ENCODE measurements at regions not wholly inside any gene's neighbourhood (a gene's known extent, or its start where the extent isn't known, plus 50 kb on each side); places are given as distances from the start of the nearest gene placed in this dataset.

- no peak for DNase-seq (ENCODE audit: extremely low spot score, insufficient read length, low read depth)
- FAIRE-seq = no peak
Observed at GRCh38 chr4:146998157-146998556, 52.5 kb upstream of the TTC29 start.

DNA sequence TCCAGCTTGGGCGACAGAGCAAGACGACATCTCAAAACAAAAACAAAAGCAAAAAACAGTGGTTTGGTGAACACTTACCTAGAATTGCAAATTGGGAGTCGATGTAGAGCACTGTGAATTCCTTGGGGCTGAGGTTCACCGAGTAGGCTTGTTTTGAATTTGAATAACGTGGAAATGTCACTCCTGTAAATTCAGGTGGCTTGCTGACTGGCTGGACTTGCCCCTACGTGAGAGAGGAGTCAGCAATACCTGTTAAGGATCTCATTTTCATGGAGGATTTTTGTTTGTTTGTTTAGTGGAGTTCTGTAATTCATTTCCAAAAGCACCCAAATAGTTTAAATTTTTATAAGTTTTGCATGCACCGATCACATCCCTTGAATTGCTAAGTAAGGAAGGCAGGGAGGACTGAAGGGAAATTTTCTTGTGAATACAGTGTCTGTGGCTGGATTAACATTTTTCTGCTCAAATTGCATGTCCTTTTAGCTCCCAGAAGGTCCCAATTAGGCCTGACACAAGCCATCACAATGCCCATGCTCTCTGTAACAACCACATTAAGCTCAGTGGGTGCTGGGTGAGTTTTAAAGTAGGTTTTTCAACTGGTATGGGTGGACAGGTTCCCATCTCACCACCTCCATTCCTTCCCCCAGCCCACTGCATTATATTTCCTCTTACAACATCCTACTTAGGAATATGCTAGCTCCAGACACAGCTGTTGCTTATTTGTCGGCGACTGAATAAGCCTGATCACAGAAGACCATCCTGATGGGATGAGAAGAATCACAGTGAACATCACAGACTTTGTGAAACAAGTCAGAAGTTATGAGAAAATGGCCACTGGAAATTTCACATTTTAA, 58.5 kb upstream of the TTC29 start:
- no peak for DNase-seq (ENCODE audit: extremely low spot score, insufficient read length, low read depth)
- no peak for FAIRE-seq

DNA sequence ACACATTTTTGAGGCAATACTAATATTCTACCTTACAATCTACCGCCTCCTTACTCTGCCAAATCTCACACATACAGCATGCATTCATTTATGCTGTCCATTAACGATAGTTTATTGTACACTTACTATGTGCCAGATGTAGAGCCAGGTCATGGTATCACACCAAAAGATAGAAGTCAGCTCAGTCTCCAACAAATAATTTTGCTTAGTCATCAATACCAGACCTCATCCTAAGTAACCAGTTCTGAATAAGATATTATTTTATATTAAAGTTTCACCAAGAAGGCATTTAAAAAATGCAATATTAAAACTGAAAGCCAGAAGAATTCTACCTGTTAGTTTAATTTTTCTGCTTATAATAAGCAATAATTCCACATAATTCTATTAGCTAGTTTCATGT, 60.6 kb upstream of the TTC29 start:
- DNase-seq (ENCODE audit: extremely low spot score, insufficient read length, low read depth) (no peak), FAIRE-seq (no peak)

- DNase-seq (ENCODE audit: extremely low spot score, insufficient read length, low read depth) = no peak
- FAIRE-seq = no peak
Observed at GRCh38 chr4:147009875-147010274, 64.2 kb upstream of the TTC29 start.

DNA sequence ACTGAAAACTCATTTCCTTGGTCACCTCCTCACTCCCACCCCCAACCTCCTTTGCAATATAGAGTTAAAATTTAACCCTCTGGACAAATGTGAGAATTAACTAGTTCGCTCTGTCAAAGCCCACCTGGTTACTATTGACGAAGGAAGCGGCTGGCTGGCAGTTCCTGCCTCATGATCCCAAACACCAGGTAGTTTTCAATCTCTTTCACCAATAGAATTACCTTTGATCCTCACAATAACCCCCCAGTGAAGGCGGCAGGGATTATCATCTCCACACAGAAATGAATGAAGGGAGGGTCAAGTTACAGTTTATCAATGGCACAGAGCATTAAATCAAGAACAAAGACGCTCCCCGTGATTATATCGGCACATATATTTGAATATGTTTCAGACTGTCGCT, 65.7 kb upstream of the TTC29 start:
- DNase-seq (ENCODE audit: extremely low spot score, insufficient read length, low read depth) (no peak), FAIRE-seq (no peak)

DNA sequence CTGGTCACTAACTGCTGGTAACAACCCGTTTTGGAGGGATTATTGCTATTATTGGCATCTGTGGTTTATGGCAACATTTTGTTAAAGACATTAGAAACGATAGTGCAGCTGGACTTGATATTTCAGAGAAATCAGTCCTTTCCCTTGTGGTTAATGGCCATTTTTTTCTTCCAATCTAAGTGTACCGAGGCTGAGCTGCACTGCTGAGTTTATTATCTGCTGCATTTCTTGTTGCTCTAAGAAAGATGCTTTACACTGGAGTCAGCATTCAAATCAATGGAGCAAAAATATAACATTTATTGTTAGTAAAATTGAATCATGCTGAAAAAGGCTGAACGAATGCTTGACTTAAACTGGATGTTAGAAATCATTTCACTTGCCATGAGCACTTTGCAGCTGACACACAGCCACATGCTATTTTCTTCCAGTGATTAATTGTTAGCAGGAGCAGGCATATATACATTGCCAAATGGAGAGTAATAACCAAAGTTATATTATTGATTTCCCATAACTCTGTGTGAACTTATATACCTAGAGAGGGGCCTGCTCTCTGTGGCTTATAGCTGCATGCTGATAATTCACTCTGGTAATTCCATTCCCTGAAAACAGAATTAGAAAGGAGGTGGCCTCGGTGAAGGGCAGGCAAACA, 66.5 kb upstream of the TTC29 start:
- no peak for FAIRE-seq
- no peak for DNase-seq (ENCODE audit: extremely low spot score, insufficient read length, low read depth)

- DNase-seq (ENCODE audit: extremely low spot score, insufficient read length, low read depth) (no peak), FAIRE-seq (no peak)
Observed at GRCh38 chr4:147014946-147015345, 69.3 kb upstream of the TTC29 start.

GRCh38 chr4:147015491-147015890, 69.8 kb upstream of the TTC29 start:
- DNase-seq (ENCODE audit: extremely low spot score, insufficient read length, low read depth) (no peak), FAIRE-seq (no peak)

DNA sequence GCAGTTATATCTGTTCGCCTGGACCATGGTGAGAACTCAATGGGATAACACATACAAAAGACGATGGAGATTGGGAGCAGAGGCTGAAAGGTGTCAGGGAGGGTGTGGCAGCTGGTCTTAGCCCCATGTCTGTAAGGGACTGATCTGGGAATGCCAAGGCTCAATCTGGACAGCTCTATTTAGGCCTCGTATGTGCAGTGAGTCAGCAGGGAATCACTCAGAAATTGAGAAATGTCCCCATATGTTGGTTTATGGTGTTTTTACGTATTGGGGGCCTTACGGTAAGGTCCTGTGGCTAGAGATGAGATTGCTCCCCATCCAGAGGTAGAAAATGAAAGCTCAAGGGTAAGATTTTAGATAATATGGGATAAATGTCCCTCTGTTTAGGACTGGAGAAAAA, 71.4 kb upstream of the TTC29 start:
- no peak for DNase-seq (ENCODE audit: extremely low spot score, insufficient read length, low read depth)

DNA sequence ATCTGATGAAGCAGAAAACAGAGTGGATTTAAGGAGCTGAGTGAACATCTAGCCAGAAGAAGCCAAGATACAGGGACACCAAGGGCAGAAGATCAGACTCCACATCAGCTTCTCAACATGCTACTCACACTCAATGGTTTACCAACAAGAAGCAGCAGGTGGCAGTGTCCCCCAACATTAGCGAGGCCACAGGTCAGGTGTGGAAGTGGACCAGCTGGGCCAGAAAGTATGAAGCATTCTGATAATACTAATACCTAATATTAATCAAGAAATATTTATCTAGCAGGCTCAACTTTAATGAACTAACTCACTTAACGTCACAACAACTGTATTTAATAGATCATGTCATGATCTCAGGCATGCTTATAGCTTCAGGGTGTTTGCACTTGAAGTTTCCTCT, 73.4 kb upstream of the TTC29 start:
- FAIRE-seq (peak; percentile 80), DNase-seq (ENCODE audit: extremely low spot score, insufficient read length, low read depth) (peak; percentile 3)

More for the DNA sequence above, 71.4 kb upstream of the TTC29 start:
- no peak for FAIRE-seq

DNA sequence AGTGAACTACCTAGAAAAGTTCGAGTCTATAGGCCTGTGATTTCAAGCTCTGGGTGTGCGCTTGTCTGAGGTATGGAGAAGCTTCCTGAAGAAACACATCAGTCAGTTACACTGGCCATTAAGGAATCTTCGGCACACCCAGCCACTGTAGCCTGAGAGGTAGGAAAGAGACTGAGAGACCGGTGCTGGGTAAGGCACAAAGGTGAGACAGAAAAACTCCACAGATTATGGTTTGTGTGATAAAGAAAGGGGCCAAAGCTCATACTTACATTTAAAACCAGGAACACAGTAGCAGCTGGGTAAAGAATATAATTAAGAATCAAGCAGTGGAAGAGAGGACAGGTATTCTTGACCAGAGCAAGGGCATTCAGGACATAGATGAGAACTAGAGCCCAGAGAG, 74.8 kb upstream of the TTC29 start:
- FAIRE-seq (no peak), DNase-seq (ENCODE audit: extremely low spot score, insufficient read length, low read depth) (no peak)

DNA sequence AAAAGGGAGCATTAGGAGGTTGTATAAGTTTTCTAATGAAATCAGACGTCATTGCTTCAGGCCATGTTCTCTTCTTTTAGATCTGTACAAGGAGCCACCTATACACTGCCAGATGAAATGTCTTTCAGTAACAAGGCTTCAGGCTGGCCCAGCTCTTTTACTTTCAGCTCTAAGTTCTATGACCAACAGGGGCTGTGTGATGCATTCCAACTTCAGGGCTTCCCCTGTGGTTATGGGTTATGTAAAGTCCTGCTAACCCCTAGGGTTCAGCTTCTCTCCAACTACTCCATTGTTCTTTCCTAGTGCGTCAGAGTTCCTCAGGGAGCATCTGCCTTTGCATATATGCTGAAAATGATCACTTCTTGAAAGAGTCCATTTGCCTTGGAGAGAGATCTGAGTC, 79.4 kb upstream of the TTC29 start:
- DNase-seq (ENCODE audit: extremely low spot score, insufficient read length, low read depth) = no peak
- no peak for FAIRE-seq

DNA sequence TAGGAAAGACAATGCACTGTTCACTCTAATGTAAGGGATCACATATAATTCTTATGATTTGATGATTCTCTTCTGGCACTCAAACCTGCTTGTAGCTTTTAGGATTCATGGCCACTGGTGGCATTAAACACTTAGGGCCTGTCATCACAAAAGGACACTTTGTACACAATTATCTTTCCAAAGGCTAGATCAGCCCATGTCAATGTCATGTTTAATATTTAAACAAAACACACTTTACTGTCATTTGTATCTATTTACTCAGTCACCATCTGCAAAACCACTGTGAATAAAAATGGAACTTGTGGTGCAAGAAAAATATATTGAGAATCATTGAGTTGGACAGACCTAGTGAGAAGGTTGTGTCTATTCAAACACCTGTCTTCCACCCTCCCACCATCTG, 83.6 kb upstream of the TTC29 start:
- no peak for DNase-seq (ENCODE audit: extremely low spot score, insufficient read length, low read depth)
- no peak for FAIRE-seq

DNA sequence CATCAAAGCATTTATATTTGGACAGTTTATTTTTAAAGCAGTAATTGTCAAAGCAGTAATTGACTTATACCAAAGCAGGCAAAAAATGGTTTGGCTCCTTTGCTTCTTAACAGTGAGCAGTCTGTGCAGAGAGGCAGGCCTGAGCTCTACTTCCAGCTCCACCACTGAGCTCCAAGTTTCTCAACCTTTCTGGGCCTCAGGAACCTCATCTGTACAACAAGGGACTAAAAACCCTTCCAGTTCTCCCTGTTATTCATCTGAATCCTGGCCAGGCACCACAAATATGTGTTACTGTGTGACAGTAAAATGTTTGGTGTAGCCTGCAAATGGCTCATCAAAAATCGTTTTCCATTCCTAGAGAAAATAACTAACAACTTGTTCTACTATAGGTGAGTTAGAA, 88.7 kb upstream of the TTC29 start:
- FAIRE-seq (no peak), DNase-seq (ENCODE audit: extremely low spot score, insufficient read length, low read depth) (no peak)

- FAIRE-seq = no peak
- DNase-seq (ENCODE audit: extremely low spot score, insufficient read length, low read depth) = no peak
Observed at GRCh38 chr4:147037069-147037468, 91.4 kb upstream of the TTC29 start.

DNA sequence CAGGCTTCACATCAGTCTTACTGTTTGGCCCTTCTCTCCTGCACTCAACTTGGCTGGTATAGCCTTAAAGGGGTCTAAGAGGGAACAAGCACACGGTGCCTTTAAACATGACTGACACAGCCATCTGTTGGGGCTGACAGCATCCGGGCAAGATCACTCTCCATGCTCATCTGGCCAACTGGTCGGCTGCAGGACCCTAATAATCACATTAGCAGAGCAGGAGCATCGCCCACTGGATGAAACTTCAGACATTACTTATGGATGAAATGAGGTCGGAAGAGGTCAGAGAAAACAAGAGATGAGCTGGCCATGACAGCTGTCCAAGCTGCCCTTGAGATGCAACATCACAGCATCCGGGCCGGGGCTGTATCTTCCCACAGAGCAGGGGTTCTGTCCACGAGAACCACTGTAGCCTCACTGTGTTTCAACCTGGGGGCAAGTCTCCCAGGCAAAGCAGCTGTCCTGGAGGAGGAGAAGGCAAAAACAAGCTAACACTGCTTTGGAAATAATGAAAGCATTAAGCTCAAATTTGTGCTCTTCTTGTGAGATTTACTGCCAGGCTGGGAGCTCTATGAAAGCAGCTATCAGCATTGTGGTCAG, 94.4 kb upstream of the TTC29 start:
- DNase-seq (ENCODE audit: extremely low spot score, insufficient read length, low read depth) (no peak), FAIRE-seq (no peak)

DNA sequence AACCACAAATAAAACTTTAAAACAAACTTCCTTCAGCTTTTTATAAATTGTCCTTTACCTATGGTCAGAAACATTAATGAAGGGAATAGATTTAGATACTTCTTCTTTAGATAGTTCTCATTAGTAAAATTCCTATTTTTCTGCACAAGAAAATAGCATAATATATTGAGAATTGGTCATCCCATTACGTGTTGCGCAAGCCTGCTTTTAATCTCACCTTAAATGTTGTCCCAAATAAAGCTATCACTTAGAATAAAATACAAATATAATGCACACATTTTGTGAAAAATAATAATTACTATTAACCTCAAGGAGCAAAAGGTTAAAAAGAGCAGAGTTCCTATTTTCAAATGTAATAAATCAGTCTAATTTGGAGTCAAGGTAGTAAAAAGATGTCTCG, 95.2 kb upstream of the TTC29 start:
- DNase-seq (ENCODE audit: extremely low spot score, insufficient read length, low read depth) (no peak), FAIRE-seq (no peak)

GRCh38 chr4:147041376-147041775, 95.7 kb upstream of the TTC29 start:
- DNase-seq (ENCODE audit: extremely low spot score, insufficient read length, low read depth) = no peak
- FAIRE-seq = no peak

- DNase-seq (ENCODE audit: extremely low spot score, insufficient read length, low read depth) (no peak), FAIRE-seq (no peak)
Observed at GRCh38 chr4:147042046-147042445, 96.4 kb upstream of the TTC29 start.

DNA sequence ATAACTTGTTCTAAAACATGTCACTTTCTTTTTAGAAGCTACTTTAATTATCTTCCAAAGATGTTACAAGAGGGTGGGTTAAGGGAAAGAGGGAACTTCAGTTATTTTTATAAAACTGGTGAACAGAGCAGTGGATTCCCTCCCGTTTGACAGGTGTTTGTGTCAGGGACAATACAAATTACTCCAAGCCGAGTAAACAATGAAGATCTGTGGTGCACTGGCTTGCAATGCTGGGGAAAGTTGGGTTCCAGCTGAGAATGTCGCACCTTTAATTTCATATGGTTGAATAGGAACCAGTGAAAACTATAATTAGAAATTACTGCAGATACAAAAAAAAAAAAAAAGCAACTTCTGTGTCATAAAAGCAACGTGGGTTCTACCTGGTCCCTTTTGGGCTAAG, 98.6 kb upstream of the TTC29 start:
- DNase-seq (ENCODE audit: extremely low spot score, insufficient read length, low read depth) (no peak), FAIRE-seq (no peak)

DNA sequence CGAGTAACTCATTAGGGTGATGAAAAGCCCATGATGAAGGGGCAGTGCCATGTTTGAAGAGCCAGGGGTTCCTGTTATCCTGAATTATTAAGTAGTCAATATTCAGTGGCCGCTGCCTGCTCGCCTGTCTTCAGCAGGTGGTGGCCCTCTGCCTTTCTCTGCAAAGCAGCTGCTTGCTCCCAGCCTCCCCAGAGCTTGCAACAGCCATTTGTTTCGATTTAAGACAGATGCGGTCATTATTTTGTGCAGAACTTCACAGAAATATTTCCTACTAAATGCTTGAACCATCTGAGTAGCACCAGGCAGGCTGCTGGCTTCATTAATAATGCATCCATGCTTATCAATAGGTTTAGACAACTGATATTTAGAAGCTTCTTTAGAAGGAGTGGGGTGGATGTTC, 104.3 kb upstream of the TTC29 start:
- no peak for DNase-seq (ENCODE audit: extremely low spot score, insufficient read length, low read depth)
- FAIRE-seq = no peak
